IMR-90 (cell line): ENCODE measurements at regions not wholly inside any gene's neighbourhood (a gene's known extent, or its start where the extent isn't known, plus 50 kb on each side); places are given as distances from the start of the nearest gene placed in this dataset.

Experiments
- ATAC-seq: fragments of 200-7000 bp; cut with Tn5 transposase; 2 replicates; pipeline ENCODE4 v1.9.1; 2020; ENCODE audit warnings: low read depth, mild to moderate bottlenecking, moderate library complexity
- BruUV-seq: library from RNA; stranded (reverse); fragments of 400-500 nt; replicated peaks from 2 replicates; lab custom pipeline; 2021; lab: Mats Ljungman, UMichigan
- CTCF ChIA-PET: fragments of 300-600 bp; formaldehyde crosslinking; extraction: SDS; loops from one replicate; lab custom pipeline; 2021; ENCODE audit warnings: antibody characterized with exemption; lab: Yijun Ruan, JAX
- POLR2A ChIA-PET: fragments of 300-600 bp; sonication (Branson Sonifier 250); formaldehyde crosslinking; loops from one replicate; lab custom pipeline; 2022; ENCODE audit warnings: antibody characterized with exemption; ENCODE audit not compliant: unreplicated experiment; lab: Charles Lee
- DNase-seq: peaks from one replicate; pipeline ENCODE4 v3.0.0; 2013
- H2AFZ ChIP-seq: replicated peaks from 2 replicates; pipeline ENCODE3; 2013; ENCODE audit warnings: low read length, mild to moderate bottlenecking; ENCODE audit not compliant: poor library complexity
- H2AK5ac ChIP-seq: 2 replicates; pipeline ENCODE4 v1.6.1; 2013; ENCODE audit warnings: low read depth, low read length, inconsistent platforms
- H2AK9ac ChIP-seq: replicated peaks from 2 replicates; pipeline ENCODE3; 2013; ENCODE audit warnings: mild to moderate bottlenecking, low read depth, low read length, moderate library complexity; ENCODE audit not compliant: poor library complexity
- H2BK120ac ChIP-seq: 2 replicates; pipeline ENCODE4 v1.6.1; 2013; ENCODE audit warnings: low read depth, low read length, inconsistent platforms
- H2BK15ac ChIP-seq: 3 replicates; pipeline ENCODE4 v1.6.1; 2013; ENCODE audit warnings: low read depth, low read length, inconsistent platforms
- H2BK20ac ChIP-seq: 2 replicates; pipeline ENCODE4 v1.6.1; 2013; ENCODE audit warnings: low read depth, mild to moderate bottlenecking, inconsistent platforms, low read length, moderate library complexity
- H2BK5ac ChIP-seq: 2 replicates; pipeline ENCODE4 v1.6.1; 2013; ENCODE audit warnings: mild to moderate bottlenecking, low read depth, low read length, inconsistent platforms; ENCODE audit not compliant: poor library complexity, severe bottlenecking
- H3K14ac ChIP-seq: replicated peaks from 2 replicates; pipeline ENCODE4 v1.6.1; 2013; ENCODE audit warnings: low read depth, low read length, inconsistent platforms
- H3K18ac ChIP-seq: 2 replicates; pipeline ENCODE4 v1.6.1; 2013; ENCODE audit warnings: low read depth, low read length, control low read depth
- H3K23ac ChIP-seq: 2 replicates; pipeline ENCODE4 v1.6.1; 2013; ENCODE audit warnings: low read depth, low read length, inconsistent platforms
- H3K27ac ChIP-seq: 2 replicates; pipeline ENCODE4 v1.5.1; 2013; ENCODE audit warnings: mild to moderate bottlenecking, control low read depth, low read length; ENCODE audit not compliant: insufficient read depth
- H3K27me3 ChIP-seq: 2 replicates; pipeline ENCODE4 v1.6.1; 2013; ENCODE audit warnings: low read length; ENCODE audit not compliant: control insufficient read depth, insufficient read depth
- H3K36me3 ChIP-seq: 2 replicates; pipeline ENCODE4 v1.6.1; 2013; ENCODE audit warnings: low read length, mixed read lengths; ENCODE audit not compliant: control insufficient read depth, insufficient read depth
- H3K4ac ChIP-seq: 2 replicates; pipeline ENCODE4 v1.6.1; 2013; ENCODE audit warnings: low read depth, low read length, inconsistent platforms
- H3K4me1 ChIP-seq: 2 replicates; pipeline ENCODE4 v1.6.1; 2013; ENCODE audit warnings: low read length, mixed read lengths; ENCODE audit not compliant: control insufficient read depth, insufficient read depth
- H3K4me2 ChIP-seq: 2 replicates; pipeline ENCODE4 v1.6.1; 2013; ENCODE audit warnings: low read depth, mild to moderate bottlenecking, control low read depth, low read length, moderate library complexity
- H3K4me3 ChIP-seq: 2 replicates; pipeline ENCODE4 v1.5.1; 2013; ENCODE audit warnings: low read depth, mild to moderate bottlenecking, control low read depth, low read length, moderate library complexity; ENCODE audit not compliant: insufficient read depth
- H3K56ac ChIP-seq: 2 replicates; pipeline ENCODE4 v1.6.1; 2013; ENCODE audit warnings: low read length, inconsistent platforms; ENCODE audit not compliant: insufficient read depth; ENCODE audit errors: extremely low read depth
- H3K79me1 ChIP-seq, 2 experiments: 2 replicates each; pipeline ENCODE4 v1.6.1; 2013; ENCODE audit warnings: low read length in 2 of 2, inconsistent platforms in 1 of 2, low read depth in 1 of 2
- H3K9ac ChIP-seq: 2 replicates; pipeline ENCODE4 v1.6.1; 2013; ENCODE audit warnings: low read depth, low read length, control low read depth
- H3K9me1 ChIP-seq: 2 replicates; pipeline ENCODE4 v1.6.1; 2013; ENCODE audit warnings: low read length, inconsistent platforms; ENCODE audit not compliant: insufficient read depth
- H3K9me3 ChIP-seq: 2 replicates; pipeline ENCODE4 v1.6.1; 2013; ENCODE audit warnings: low read length; ENCODE audit not compliant: control insufficient read depth, insufficient read depth
- H4K20me1 ChIP-seq: 2 replicates; pipeline ENCODE4 v1.6.1; 2013; ENCODE audit warnings: low read length, inconsistent platforms; ENCODE audit not compliant: insufficient read depth
- H4K5ac ChIP-seq: 2 replicates; pipeline ENCODE4 v1.6.1; 2013; ENCODE audit warnings: mild to moderate bottlenecking, low read depth, low read length, control low read depth
- H4K8ac ChIP-seq, 2 experiments: 2 replicates each; pipeline ENCODE4 v1.6.1; 2013; ENCODE audit warnings: low read depth in 2 of 2, low read length in 2 of 2, control low read depth in 1 of 2, inconsistent platforms in 1 of 2
- H4K91ac ChIP-seq: 2 replicates; pipeline ENCODE4 v1.6.1; 2013; ENCODE audit warnings: low read depth, low read length, inconsistent platforms; ENCODE audit not compliant: insufficient read depth
- BHLHE40 ChIP-seq: fragments of 150-350 bp; IDR thresholded peaks from 2 replicates; pipeline ENCODE4 v1.6.1; 2016; ENCODE audit warnings: mild to moderate bottlenecking, low read depth, low read length
- CHD1 ChIP-seq: IDR thresholded peaks from 2 replicates; pipeline ENCODE4 v1.6.1; 2012; ENCODE audit warnings: low read depth, low read length, improper control_type of control experiment
- MAZ ChIP-seq: IDR thresholded peaks from 2 replicates; pipeline ENCODE4 v1.6.1; 2012; ENCODE audit warnings: low read depth, mild to moderate bottlenecking, low read length, improper control_type of control experiment, moderate library complexity, borderline replicate concordance
- WGBS, 2 experiments: methylation state at CpG; one replicate each; pipeline versions ENCODE4 v1.1.5 to v1.1.7; 2013; ENCODE audit warnings: missing lambda C conversion rate in 2 of 2; ENCODE audit not compliant: insufficient read length in 1 of 2; ENCODE audit errors: extremely low coverage in 2 of 2; 5-methylcytosine and 5-hydroxymethylcytosine counted together
- dilution Hi-C: fragments of 300-500 bp; cut with HindIII; formaldehyde crosslinking; loops from one replicate; pipeline ENCODE4 v1.14.3; 2018; ENCODE audit warnings: low sequenced_read_pairs; ENCODE audit not compliant: unreplicated experiment
- in situ Hi-C: fragments of 300-500 bp; cut with MboI; formaldehyde crosslinking; loops from 3 replicates; pipeline ENCODE4 v1.14.3; 2019; ENCODE audit warnings: low sequenced_read_pairs, inconsistent platforms, mixed read lengths
- intact Hi-C: fragments of 100-400 bp; cut with micrococcal nuclease; formaldehyde crosslinking; loops from 2 replicates; pipeline ENCODE4 v1.10.0; 2022

DNA sequence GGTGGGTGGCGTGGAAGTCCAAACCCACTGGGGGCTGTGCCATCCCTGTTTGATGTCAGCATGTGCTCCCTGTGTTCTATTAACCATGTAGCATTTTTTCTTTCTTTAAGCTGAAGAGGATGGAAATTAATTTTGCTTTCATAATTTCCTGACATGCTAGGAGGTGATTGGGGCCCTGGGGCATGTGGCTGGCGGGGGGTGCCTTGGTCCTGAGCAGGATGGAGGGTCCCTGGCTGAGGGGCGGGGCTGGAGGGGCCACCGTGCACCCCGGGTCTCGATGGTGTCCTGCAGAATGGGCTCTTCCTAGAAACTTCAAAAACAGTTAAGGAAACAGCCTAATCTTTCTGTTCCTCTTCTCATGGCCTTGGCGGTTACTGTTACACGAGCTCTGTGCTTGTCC is 69.3 kb upstream of the IRX4 start:
- 40% methylated on average over 1 of the region's 8 CpGs; no CpG with 5 or more reads in 1 of the 2 experiments for WGBS, 2 experiments
- Histone ChIP-seq H3K23ac (no peak overlapping the region), H3K9me1 (no peaks in the 10 kb centered on the region), H2AFZ (no peak overlapping the region), H3K4me1 (no peaks in the 10 kb centered on the region), H3K27me3 (no peaks in the 10 kb centered on the region), H3K36me3 (no peaks in the 10 kb centered on the region), H4K20me1 (no peaks in the 10 kb centered on the region), H3K4me3 (no peak overlapping the region), H2AK9ac (no peak overlapping the region), H4K5ac (no peak overlapping the region), H3K27ac (no peak overlapping the region), H3K9ac (no peak overlapping the region), H4K8ac (no peak overlapping the region), H2BK120ac (no peak overlapping the region), H3K56ac (no peak overlapping the region), H3K4ac (no peak overlapping the region), H2AK5ac (no peak overlapping the region), H3K14ac (no peak overlapping the region), H3K4me2 (no peak overlapping the region), H3K18ac (no peak overlapping the region), H3K9me3 (peaks cover 6% of the 10 kb centered on the region), H2BK15ac (no peak overlapping the region), H3K79me1 (no peaks in the 10 kb centered on the region), H2BK20ac (no peak overlapping the region), H2BK5ac (no peak overlapping the region), H4K91ac (no peak overlapping the region)
- POLR2A ChIA-PET: no interaction called here
- dilution Hi-C loops (no loop called here), in situ Hi-C loops (no loop called here), intact Hi-C loops (no loop called here)
- TF ChIP-seq MAZ (no peak), BHLHE40 (no peak), CHD1 (no peak)
- no peak for ATAC-seq
- DNase-seq: no peak
- CTCF ChIA-PET: no interaction called here
- no TSS peak for BruUV-seq
